GM18505 (cell line): ENCODE measurements at regions not wholly inside any gene's neighbourhood (a gene's known extent, or its start where the extent isn't known, plus 50 kb on each side); places are given as distances from the start of the nearest gene placed in this dataset.

Experiments
- ATAC-seq: cut with Tn5 transposase; IDR thresholded peaks from one replicate; pipeline ENCODE4 v1.9.1; 2021; ENCODE audit not compliant: unreplicated experiment
- POLR2A ChIP-seq: IDR thresholded peaks from 4 replicates; pipeline ENCODE4 v1.6.1; 2011; ENCODE audit warnings: borderline replicate concordance; ENCODE audit not compliant: insufficient read depth, insufficient read length; ENCODE audit errors: extremely low read depth

GRCh38 chr2:187177253-187177652 is 270.8 kb downstream of the CALCRL start:
- no peak for ATAC-seq
- no peak for TF ChIP-seq POLR2A

GRCh38 chr2:187174582-187174981 is 273.5 kb downstream of the CALCRL start:
- ATAC-seq: no peak
- TF ChIP-seq POLR2A: no peak

GRCh38 chr2:187171318-187171717 is 276.7 kb downstream of the CALCRL start:
- TF ChIP-seq POLR2A: no peak
- ATAC-seq: no peak

GRCh38 chr2:187169864-187170263 is 278.2 kb downstream of the CALCRL start:
- TF ChIP-seq POLR2A: no peak
- ATAC-seq: no peak

- no peak for TF ChIP-seq POLR2A
- peak; percentile 78 for ATAC-seq
Measured at GRCh38 chr2:187168720-187169713, 279.0 kb downstream of the CALCRL start.

- no peak for TF ChIP-seq POLR2A
- no peak for ATAC-seq
Measured at GRCh38 chr2:187167491-187167890, 280.6 kb downstream of the CALCRL start.

- no peak for ATAC-seq
- no peak for TF ChIP-seq POLR2A
Measured at GRCh38 chr2:187165936-187166610, 282.0 kb downstream of the CALCRL start.

- TF ChIP-seq POLR2A: no peak
Measured at GRCh38 chr2:187158452-187158851, 289.6 kb downstream of the CALCRL start.

GRCh38 chr2:187157046-187157445 is 291.0 kb downstream of the CALCRL start:
- TF ChIP-seq POLR2A: no peak
- no peak for ATAC-seq

More at GRCh38 chr2:187158452-187158851, 289.6 kb downstream of the CALCRL start:
- no peak for ATAC-seq

- ATAC-seq: no peak
Measured at GRCh38 chr2:187155476-187155875, 292.6 kb downstream of the CALCRL start.

GRCh38 chr2:187150670-187151069 is 297.4 kb downstream of the CALCRL start:
- no peak for TF ChIP-seq POLR2A
- ATAC-seq: no peak

More at GRCh38 chr2:187155476-187155875, 292.6 kb downstream of the CALCRL start:
- TF ChIP-seq POLR2A: no peak

- ATAC-seq: peak; percentile 50
- TF ChIP-seq POLR2A: no peak
Measured at GRCh38 chr2:187148059-187148714, 299.2 kb upstream of the ZSWIM2 start.

GRCh38 chr2:187143537-187143936 is 294.6 kb upstream of the ZSWIM2 start:
- no peak for ATAC-seq
- TF ChIP-seq POLR2A: no peak
